ENCODE measurements at regions not wholly inside any gene's neighbourhood (a gene's known extent, or its start where the extent isn't known, plus 50 kb on each side); places are given as distances from the start of the nearest gene placed in this dataset.

- DNase-seq: no peak
These were observed 315.8 kb downstream of the SH3GL2 start for GRCh38 chr9:17894501-17895160.

GRCh38 chr9:17900606-17901005, 321.7 kb downstream of the SH3GL2 start:
- DNase-seq: no peak

GRCh38 chr9:17905366-17905765, 326.5 kb downstream of the SH3GL2 start:
- no peak for DNase-seq

- no peak for DNase-seq
These were observed 326.9 kb downstream of the SH3GL2 start for GRCh38 chr9:17905781-17906175.

GRCh38 chr9:17906176-17906840, 327.4 kb downstream of the SH3GL2 start:
- DNase-seq: peak; percentile 36

GRCh38 chr9:17906841-17907778, 328.2 kb downstream of the SH3GL2 start:
- DNase-seq: peak; percentile 42

- no peak for DNase-seq
These were observed 329.1 kb downstream of the SH3GL2 start for GRCh38 chr9:17907779-17908508.

- DNase-seq: no peak
These were observed 347.4 kb downstream of the SH3GL2 start for GRCh38 chr9:17926246-17926645.

- DNase-seq: no peak
These were observed 348.8 kb downstream of the SH3GL2 start for GRCh38 chr9:17927616-17928015.

- DNase-seq: no peak
These were observed 349.4 kb downstream of the SH3GL2 start for GRCh38 chr9:17928228-17928627.

- DNase-seq: no peak
These were observed 349.9 kb downstream of the SH3GL2 start for GRCh38 chr9:17928768-17929167.

- DNase-seq: no peak
These were observed 350.6 kb downstream of the SH3GL2 start for GRCh38 chr9:17929506-17929905.

GRCh38 chr9:17930071-17930470, 351.2 kb downstream of the SH3GL2 start:
- DNase-seq: no peak

GRCh38 chr9:17936365-17936764, 357.5 kb downstream of the SH3GL2 start:
- DNase-seq: no peak

GRCh38 chr9:17938035-17938655, 359.3 kb downstream of the SH3GL2 start:
- DNase-seq: no peak

- no peak for DNase-seq
These were observed 363.6 kb downstream of the SH3GL2 start for GRCh38 chr9:17942498-17942897.

GRCh38 chr9:17955409-17955808, 376.5 kb downstream of the SH3GL2 start:
- no peak for DNase-seq

- DNase-seq: no peak
These were observed 379.5 kb downstream of the SH3GL2 start for GRCh38 chr9:17958363-17958762.

- no peak for DNase-seq
These were observed 383.9 kb downstream of the SH3GL2 start for GRCh38 chr9:17962747-17963146.

GRCh38 chr9:17963498-17963897, 384.6 kb downstream of the SH3GL2 start:
- DNase-seq: no peak

GRCh38 chr9:17967731-17968130, 388.9 kb downstream of the SH3GL2 start:
- DNase-seq: no peak

- DNase-seq: no peak
These were observed 390.4 kb downstream of the SH3GL2 start for GRCh38 chr9:17969232-17969631.
